ENCODE measurements at regions not wholly inside any gene's neighbourhood (a gene's known extent, or its start where the extent isn't known, plus 50 kb on each side); places are given as distances from the start of the nearest gene placed in this dataset.
A peak's percentile ranks its signal among the peaks of the same experiment; 100 is the strongest.

DNA sequence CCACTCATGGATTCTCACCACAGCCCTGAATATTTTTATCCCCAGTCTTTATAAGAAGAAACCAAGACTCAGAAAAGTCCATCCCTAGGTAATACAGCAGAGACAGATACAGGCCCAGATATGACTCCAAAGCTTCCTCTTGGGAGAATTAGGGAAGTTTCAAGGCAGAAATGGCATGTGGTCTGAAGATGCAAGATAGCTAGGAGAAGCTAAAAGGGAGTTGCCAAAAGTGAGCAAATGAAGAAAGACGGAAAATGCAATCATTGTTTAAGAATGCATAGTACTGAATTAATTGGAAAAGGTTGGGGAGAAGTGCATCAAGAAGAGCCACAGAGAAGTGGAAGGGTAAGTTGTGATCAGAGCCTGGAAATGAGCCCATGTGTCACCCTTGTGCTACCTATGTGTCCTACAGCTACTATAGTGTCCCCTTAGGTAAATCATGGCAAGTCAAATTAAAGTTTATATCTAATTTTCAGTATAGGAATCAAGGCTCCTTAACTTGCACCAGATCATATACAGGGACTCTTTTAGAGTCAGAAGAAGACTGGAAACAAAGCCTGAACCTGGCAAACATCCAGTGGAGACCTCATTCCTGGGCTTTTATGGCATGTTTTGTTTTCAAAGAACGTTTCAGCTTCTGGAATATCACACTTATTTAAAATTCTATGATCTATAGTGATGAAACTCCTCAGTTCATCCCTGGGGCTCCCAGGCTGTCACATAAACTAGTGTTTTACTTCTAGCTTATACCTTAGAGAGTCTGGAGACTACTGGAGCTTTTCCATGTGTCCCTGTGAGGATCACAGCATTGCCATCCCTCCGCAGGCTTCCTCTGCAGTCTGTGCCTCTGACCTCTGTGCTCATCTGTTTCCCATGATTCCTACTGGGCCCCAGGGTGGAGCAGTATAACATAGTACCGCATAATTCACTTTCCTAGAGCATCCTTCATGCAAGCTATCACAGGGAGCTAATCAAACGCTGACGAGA is 189.0 kb upstream of the CDKN3 start:
- DNase-seq (ENCODE audit: low read depth) = no peak

- no peak for DNase-seq (ENCODE audit: low read depth)
Observed at GRCh38 chr14:54208751-54209150, 188.1 kb upstream of the CDKN3 start.

- DNase-seq (ENCODE audit: low read depth) = peak; percentile 50
Observed at GRCh38 chr14:54209511-54210250, 187.1 kb upstream of the CDKN3 start.

- peak; percentile 93 for DNase-seq (ENCODE audit: low read depth)
Observed at GRCh38 chr14:54211551-54212308, 185.1 kb upstream of the CDKN3 start.

- no peak for DNase-seq (ENCODE audit: low read depth)
Observed at GRCh38 chr14:54213536-54213935, 183.3 kb upstream of the CDKN3 start.

DNA sequence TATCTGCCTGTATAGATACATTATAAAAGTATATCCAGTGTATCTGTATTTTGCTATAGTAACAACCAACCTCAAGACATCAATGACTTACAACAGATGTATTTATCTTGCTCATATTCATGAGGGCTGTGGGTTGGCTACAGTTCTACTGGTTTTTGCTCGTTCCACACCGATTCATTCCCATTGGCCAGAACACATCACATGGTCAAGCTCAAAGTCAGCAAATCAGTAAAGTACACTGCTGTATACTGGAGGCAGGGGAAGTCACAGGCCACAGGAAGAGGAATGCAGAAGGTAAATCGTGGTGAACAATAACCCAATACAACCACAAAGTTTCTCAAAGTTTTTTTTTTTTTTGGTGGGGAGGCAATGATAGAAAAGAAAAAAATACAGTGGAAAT is 180.0 kb upstream of the CDKN3 start:
- no peak for DNase-seq (ENCODE audit: low read depth)

GRCh38 chr14:54219261-54220070 is 177.3 kb upstream of the CDKN3 start:
- no peak for DNase-seq (ENCODE audit: low read depth)

- no peak for DNase-seq (ENCODE audit: low read depth)
Observed at GRCh38 chr14:54220071-54220703, 176.6 kb upstream of the CDKN3 start.

DNA sequence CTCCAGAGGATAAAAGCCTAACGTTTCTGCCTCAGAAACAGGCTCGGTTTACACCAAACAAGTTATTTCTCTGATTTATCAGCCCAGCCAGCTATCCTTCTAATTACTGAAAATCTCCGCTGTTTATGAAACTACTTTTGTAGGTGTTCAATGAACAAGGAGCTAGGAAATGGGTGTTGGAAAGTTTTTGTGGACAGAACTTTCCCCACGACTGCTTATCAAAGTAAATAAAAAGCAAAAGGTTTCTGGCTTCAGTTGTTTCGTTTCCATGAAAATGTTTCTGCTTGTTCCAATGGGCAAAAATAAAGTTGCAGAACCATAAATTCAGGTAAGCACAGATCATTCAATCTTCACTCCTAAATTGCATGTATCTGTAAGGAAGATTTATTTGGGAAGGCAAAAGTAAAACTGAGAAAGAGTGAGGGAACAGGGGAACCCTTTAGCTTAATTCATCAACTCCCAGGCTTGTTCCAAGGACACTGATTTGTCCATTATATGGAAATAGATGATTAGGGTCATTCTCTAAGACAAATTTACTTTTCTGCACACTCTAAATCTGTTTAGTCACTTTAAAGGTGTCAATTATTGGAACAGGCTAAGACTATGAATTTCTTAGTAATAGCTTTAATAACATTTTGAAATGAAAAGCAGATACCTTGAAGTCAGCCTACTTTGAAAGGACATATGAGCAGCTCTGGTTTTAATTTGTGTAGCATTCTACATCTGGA is 175.9 kb upstream of the CDKN3 start:
- no peak for DNase-seq (ENCODE audit: low read depth)

GRCh38 chr14:54221432-54221803 is 175.4 kb upstream of the CDKN3 start:
- no peak for DNase-seq (ENCODE audit: low read depth)

DNA sequence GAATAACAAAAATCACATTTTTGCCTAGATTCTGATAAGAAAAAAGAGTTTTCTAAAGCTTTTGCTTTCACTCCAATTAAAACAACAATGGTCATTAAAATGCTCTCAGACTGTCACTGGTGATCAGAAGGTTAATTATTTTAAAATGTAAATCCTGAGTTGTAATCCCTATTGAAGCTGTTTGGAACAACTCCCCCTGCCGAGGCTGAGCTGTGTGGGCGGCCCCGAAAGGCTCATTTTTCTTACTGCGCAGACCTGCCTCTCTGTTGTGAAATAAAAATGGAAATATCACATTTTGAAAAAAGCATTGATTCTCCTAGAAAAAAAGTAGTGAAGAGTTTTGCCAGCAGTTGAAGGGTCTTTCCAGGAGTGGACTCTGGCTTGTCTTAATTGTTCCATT is 174.8 kb upstream of the CDKN3 start:
- DNase-seq (ENCODE audit: low read depth) = no peak

DNA sequence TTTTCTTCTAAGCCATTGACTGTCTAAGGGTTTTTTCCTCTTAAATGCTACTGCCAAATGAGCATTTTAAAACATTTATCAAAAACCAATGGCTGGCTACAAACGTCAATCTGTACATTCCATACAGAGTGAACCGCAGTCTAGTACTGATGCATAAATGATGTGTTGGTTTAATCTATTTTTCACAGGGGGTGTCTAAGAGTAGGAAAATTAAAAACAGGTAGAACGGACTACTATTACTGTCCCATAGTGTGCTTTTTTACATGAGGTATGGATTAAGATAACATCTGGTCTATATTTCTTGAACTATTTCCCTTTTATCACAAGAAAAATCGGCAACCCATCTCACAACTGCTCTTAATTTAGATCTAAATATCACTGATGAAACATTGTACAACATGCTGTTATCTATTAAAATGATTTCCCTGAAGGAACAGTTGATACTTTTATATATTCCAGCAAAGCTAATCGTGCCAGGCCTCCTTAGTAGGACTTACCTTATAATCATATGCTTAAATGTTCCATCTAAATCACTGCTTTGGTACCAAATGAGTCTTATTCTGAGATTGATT is 172.9 kb upstream of the CDKN3 start:
- DNase-seq (ENCODE audit: low read depth) = no peak

DNA sequence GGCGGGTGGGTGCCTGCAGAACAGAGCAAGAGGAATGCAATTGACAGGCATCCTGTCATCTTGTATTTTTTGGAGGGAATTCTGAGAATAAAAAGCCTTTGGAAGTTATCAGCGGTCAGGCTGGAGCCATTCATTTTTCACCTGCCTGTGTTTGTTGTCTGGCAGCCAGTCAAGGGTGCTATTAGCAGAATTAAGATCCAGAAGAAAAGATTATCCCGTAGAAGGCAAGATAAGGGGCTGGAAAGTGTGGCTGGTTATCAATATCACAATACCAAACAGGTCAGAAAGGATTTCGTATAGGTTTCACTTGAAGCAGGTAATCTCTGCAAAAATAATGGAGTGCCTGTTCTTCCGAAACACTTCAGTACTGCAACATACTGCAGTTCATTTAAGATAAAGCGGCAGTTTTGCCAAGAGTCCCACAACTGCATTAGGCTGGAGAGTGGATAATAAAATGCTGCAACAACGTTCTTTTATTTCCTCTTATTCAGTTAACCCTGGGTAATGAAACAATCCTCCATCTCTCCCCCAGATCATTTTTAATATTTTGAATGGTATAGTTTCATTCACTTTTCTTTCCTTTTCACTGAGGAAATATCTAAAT is 171.2 kb upstream of the CDKN3 start:
- DNase-seq (ENCODE audit: low read depth) = no peak

DNA sequence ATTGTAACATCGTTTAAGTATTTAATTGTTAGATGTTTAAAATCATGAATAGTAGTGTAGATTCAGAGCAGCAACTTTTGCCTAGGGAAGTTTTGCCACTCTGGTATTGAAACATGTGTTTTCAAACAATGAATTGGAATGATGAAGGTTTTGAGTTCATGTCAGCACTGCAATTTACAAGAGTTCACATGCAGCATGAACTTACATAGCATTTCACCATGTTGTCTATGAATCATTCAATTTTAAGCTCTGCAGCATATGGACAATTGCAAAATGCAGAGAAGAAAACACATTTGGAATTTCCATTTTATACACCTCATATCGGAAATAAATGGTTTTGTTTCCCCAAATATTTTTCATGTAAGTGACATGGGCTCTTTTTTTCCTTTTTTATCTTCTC is 170.7 kb upstream of the CDKN3 start:
- no peak for DNase-seq (ENCODE audit: low read depth)

DNA sequence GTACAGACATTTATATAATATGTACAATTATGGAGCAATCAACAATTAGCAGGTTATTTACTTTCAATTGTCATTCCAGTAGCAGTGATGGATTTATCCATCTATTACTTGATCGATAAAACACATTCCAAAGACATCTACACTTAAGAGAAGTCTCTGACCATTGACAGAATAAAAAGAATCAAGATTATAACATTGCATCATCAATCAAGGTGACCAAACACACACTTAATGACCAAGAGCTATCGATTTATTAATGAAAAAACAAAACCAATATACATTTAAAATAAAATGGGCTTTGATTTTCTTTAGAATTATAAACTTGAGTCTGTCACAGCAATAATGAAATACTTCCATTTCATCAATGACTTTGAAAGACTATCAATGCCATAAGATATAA is 170.2 kb upstream of the CDKN3 start:
- DNase-seq (ENCODE audit: low read depth) = no peak

GRCh38 chr14:54229136-54229535 is 167.7 kb upstream of the CDKN3 start:
- DNase-seq (ENCODE audit: low read depth) = no peak

DNA sequence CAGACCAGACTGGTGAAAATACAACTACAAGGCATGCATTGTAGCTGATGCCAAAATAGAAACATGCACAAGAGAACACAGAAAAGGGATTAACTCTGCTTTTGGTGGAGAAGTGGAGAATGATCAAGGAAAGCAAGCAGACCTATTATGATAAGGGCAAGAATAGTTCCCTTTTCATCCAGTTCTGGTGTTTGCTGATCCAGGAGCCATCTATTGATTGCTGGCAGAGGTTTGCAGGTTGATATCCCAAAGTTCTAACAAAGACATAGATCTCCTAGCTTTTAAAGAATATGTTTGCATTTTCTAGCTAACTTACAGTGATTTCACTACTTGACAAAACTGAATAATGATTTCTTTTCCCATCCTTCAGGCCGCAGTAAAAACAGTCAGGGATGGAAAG is 166.2 kb upstream of the CDKN3 start:
- DNase-seq (ENCODE audit: low read depth) = no peak

DNA sequence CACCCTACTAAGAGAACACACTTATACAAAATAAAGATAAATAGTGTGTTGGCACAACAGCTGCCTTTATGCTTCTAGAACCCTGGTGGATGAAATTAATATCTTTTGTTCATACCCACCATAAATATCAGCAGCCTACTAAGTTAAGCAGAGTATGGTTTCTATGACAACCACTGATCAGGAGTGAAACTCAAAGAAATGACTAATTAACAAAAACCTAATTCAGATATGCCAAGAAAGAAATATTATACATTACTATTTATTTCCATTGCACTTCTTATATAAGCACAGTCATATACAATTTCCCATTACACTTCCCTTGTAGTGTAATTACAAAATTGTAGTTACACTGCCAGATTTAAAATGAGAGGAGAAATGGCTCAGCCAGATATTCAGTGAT is 164.1 kb upstream of the CDKN3 start:
- DNase-seq (ENCODE audit: low read depth) = no peak

DNA sequence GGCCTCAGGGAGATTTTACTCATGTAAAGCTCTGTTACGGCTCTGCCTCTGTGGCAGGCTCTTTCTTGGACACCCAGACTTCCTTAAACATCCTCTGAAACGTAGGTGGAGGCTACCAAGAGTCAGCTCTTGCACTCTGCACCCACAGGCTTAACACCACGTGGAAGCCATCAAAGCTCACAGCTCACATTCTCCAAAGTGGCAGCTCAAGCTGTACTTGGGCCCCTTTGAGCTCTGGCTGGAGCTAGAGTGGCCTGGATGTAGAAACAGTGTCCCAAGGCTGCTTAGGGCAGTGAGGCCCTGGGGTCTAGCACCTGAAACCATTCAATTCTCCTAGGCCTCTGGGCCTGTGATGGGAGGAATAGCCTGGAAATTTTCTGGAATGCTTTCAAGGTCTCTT is 155.3 kb upstream of the CDKN3 start:
- DNase-seq (ENCODE audit: low read depth) = no peak

Measured in HT1080 (cell line).